GM23248 (cell line): ENCODE measurements at regions not wholly inside any gene's neighbourhood (a gene's known extent, or its start where the extent isn't known, plus 50 kb on each side); places are given as distances from the start of the nearest gene placed in this dataset.

Source experiments
- EZH2 ChIP-seq: fragments of 200-600 bp; sonication (generic); IDR thresholded peaks from 2 replicates; pipeline ENCODE4 v1.6.1; 2018; ENCODE audit warnings: antibody characterized with exemption, mild to moderate bottlenecking; ENCODE audit not compliant: insufficient read depth, poor library complexity, severe bottlenecking
- EZH2phosphoT487 ChIP-seq: fragments of 200-600 bp; sonication (generic); IDR thresholded peaks from 2 replicates; pipeline ENCODE4 v1.6.1; 2018; ENCODE audit warnings: antibody characterized with exemption, moderate library complexity, mild to moderate bottlenecking, low read depth; ENCODE audit not compliant: insufficient read depth

- TF ChIP-seq EZH2 (no peak), EZH2phosphoT487 (no peak)
Observed at GRCh38 chr2:155917380-155917779, 415.1 kb downstream of the NR4A2 start.
